Mucosa of rectum (tissue), 2 donors: ENCODE measurements at regions not wholly inside any gene's neighbourhood (a gene's known extent, or its start where the extent isn't known, plus 50 kb on each side); places are given as distances from the start of the nearest gene placed in this dataset.

Source experiments
- H3K27ac ChIP-seq, 2 donors: one replicate each; pipeline ENCODE4 v1.7.0; 2013; ENCODE audit warnings: inconsistent platforms in 2 of 2, low read depth in 2 of 2, low read length in 2 of 2
- H3K27me3 ChIP-seq, 2 donors: one replicate each; pipeline ENCODE4 v1.7.0; 2013; ENCODE audit warnings: low read length in 2 of 2; ENCODE audit not compliant: control insufficient read depth in 2 of 2, insufficient read depth in 2 of 2
- H3K36me3 ChIP-seq, 2 donors: one replicate each; pipeline ENCODE4 v1.7.0; 2013; ENCODE audit warnings: low read length in 2 of 2; ENCODE audit not compliant: control insufficient read depth in 2 of 2, insufficient read depth in 2 of 2
- H3K4me1 ChIP-seq, 2 donors: one replicate each; pipeline ENCODE4 v1.7.0; 2013; ENCODE audit warnings: low read length in 2 of 2, mild to moderate bottlenecking in 1 of 2; ENCODE audit not compliant: control insufficient read depth in 2 of 2, insufficient read depth in 2 of 2
- H3K4me3 ChIP-seq, 2 donors: one replicate each; pipeline ENCODE4 v1.7.0; 2013; ENCODE audit warnings: low read length in 2 of 2
- H3K9ac ChIP-seq, 2 donors: one replicate each; pipeline ENCODE4 v1.7.0; 2013; ENCODE audit warnings: low read length in 2 of 2, low read depth in 1 of 2, mild to moderate bottlenecking in 1 of 2
- H3K9me3 ChIP-seq, 2 donors: one replicate each; pipeline ENCODE4 v1.7.0; 2013; ENCODE audit warnings: low read length in 2 of 2; ENCODE audit not compliant: control insufficient read depth in 2 of 2
- donor health status: healthy.
- donor health status: Normal muscosa, but diverticular disease.

- Histone ChIP-seq H3K9me3 (no peaks in the 10 kb centered on the region), H3K27ac (peak overlapping the region; percentile 20 to 52), H3K4me3 (peak overlapping the region in 1 of 2 donors; percentile 3), H3K4me1 (peaks cover 7 to 8% of the 10 kb centered on the region in 2 donors), H3K27me3 (no peaks in the 10 kb centered on the region), H3K36me3 (no peaks in the 10 kb centered on the region), H3K9ac (no peak overlapping the region)
These were observed 53.0 kb upstream of the KLF4 start for GRCh38 chr9:107542411-107543157.

- Histone ChIP-seq H3K9me3 (no peaks in the 10 kb centered on the region), H3K36me3 (no peaks in the 10 kb centered on the region), H3K4me1 (peaks cover 7 to 13% of the 10 kb centered on the region in 2 donors), H3K27me3 (no peaks in the 10 kb centered on the region), H3K4me3 (no peak overlapping the region), H3K9ac (no peak overlapping the region), H3K27ac (no peak overlapping the region)
These were observed 52.0 kb upstream of the KLF4 start for GRCh38 chr9:107541523-107541922.

GRCh38 chr9:107540164-107540561, 50.6 kb upstream of the KLF4 start:
- Histone ChIP-seq H3K4me1 (peaks cover 11 to 13% of the 10 kb centered on the region in 2 donors), H3K4me3 (no peak overlapping the region), H3K27me3 (no peaks in the 10 kb centered on the region), H3K36me3 (no peaks in the 10 kb centered on the region), H3K9ac (no peak overlapping the region), H3K27ac (no peak overlapping the region), H3K9me3 (no peaks in the 10 kb centered on the region)

DNA sequence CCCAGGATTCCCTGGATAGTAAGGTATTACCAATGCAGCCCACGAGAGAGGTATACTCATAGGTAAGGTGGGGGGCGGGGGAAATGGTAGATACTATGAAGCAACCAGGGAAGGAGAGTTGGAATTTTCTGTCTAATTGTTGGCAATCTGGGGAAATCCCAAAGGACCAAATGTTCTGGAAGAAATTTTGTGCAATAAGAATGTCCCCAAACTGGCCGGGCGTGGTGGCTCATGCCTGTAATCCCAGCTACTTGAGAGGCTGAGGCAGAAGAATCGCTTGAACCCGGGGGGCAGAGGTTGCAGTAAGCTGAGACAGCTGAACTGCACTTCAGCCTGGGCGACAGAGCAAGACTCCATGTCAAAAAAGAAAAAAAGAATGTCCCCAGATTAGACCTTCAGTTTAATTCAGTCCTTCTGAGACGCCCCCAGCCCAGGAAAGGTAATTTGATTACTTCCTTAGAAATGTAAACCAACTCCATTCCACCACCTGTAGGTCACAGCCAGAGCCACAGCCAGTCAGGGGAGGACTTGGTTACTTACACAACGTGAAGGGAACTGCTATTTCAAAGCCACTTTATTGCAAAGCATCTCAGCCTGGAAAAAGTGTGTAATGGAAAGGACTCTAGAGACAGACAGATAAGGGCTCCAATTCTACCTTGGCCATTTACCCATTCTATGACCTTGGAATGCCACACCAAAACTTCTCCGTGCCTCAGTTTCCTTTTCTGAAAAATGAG, 50.0 kb upstream of the KLF4 start:
- Histone ChIP-seq H3K4me3 (no peak overlapping the region), H3K36me3 (no peaks in the 10 kb centered on the region), H3K27me3 (no peaks in the 10 kb centered on the region), H3K9me3 (no peaks in the 10 kb centered on the region), H3K9ac (no peak overlapping the region), H3K27ac (no peak overlapping the region), H3K4me1 (peaks cover 11 to 12% of the 10 kb centered on the region in 2 donors)
